Loucy (cell line): ENCODE measurements at regions not wholly inside any gene's neighbourhood (a gene's known extent, or its start where the extent isn't known, plus 50 kb on each side); places are given as distances from the start of the nearest gene placed in this dataset.

Experiments used
- CTCF ChIP-seq: fragments of 200-600 bp; sonication (generic); conservative IDR thresholded peaks from 2 replicates; pipeline ENCODE4 v1.5.1; 2014; ENCODE audit warnings: mild to moderate bottlenecking, antibody characterized with exemption, low read length
- EZH2phosphoT487 ChIP-seq: fragments of 200-600 bp; IDR thresholded peaks from 2 replicates; pipeline ENCODE4 v1.6.1; 2018; ENCODE audit warnings: antibody characterized with exemption, mild to moderate bottlenecking, moderate library complexity, borderline replicate concordance

GRCh38 chr12:127531542-127531941 lies 735.4 kb upstream of the TMEM132C start:
- TF ChIP-seq CTCF (no peak), EZH2phosphoT487 (no peak)
